ENCODE measurements at regions not wholly inside any gene's neighbourhood (a gene's known extent, or its start where the extent isn't known, plus 50 kb on each side); places are given as distances from the start of the nearest gene placed in this dataset.

- TF ChIP-seq, protein P1, sequence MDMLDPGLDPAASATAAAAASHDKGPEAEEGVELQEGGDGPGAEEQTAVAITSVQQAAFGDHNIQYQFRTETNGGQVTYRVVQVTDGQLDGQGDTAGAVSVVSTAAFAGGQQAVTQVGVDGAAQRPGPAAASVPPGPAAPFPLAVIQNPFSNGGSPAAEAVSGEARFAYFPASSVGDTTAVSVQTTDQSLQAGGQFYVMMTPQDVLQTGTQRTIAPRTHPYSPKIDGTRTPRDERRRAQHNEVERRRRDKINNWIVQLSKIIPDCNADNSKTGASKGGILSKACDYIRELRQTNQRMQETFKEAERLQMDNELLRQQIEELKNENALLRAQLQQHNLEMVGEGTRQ (IDR thresholded peaks at IDR 0.05; ENCODE audit: borderline replicate concordance, low read depth, low read length) = no peak
- no peak for TF ChIP-seq EP300 (IDR thresholded peaks at IDR 0.05; ENCODE audit: borderline replicate concordance in 1 of 2, low read depth in 1 of 2, low read length in 1 of 2)
- TF ChIP-seq MXI1 (IDR thresholded peaks at IDR 0.05; ENCODE audit: low read depth, low read length) = no peak
- TF ChIP-seq, protein P2, sequence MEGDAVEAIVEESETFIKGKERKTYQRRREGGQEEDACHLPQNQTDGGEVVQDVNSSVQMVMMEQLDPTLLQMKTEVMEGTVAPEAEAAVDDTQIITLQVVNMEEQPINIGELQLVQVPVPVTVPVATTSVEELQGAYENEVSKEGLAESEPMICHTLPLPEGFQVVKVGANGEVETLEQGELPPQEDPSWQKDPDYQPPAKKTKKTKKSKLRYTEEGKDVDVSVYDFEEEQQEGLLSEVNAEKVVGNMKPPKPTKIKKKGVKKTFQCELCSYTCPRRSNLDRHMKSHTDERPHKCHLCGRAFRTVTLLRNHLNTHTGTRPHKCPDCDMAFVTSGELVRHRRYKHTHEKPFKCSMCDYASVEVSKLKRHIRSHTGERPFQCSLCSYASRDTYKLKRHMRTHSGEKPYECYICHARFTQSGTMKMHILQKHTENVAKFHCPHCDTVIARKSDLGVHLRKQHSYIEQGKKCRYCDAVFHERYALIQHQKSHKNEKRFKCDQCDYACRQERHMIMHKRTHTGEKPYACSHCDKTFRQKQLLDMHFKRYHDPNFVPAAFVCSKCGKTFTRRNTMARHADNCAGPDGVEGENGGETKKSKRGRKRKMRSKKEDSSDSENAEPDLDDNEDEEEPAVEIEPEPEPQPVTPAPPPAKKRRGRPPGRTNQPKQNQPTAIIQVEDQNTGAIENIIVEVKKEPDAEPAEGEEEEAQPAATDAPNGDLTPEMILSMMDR (IDR thresholded peaks at IDR 0.05) = no peak
- TF ChIP-seq ZBTB33 (IDR thresholded peaks at IDR 0.05; ENCODE audit: borderline replicate concordance, low read depth) = no peak
- TF ChIP-seq POLR2AphosphoS5 (IDR thresholded peaks at IDR 0.05; ENCODE audit: low read depth, low read length) = no peak
- TF ChIP-seq, protein P3, sequence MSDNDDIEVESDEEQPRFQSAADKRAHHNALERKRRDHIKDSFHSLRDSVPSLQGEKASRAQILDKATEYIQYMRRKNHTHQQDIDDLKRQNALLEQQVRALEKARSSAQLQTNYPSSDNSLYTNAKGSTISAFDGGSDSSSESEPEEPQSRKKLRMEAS (IDR thresholded peaks at IDR 0.05; ENCODE audit: low read depth) = no peak
- no peak for TF ChIP-seq NRF1 (IDR thresholded peaks at IDR 0.05; ENCODE audit: low read depth, low read length)
- TF ChIP-seq EZH2phosphoT487 (IDR thresholded peaks at IDR 0.05; ENCODE audit: borderline replicate concordance, low read depth) = no peak
- TF ChIP-seq SMC3 (IDR thresholded peaks at IDR 0.05; ENCODE audit: low read depth, low read length) = no peak
- TF ChIP-seq CHD2 (IDR thresholded peaks at IDR 0.05; ENCODE audit: low read length, partially characterized antibody) = no peak
- TF ChIP-seq SIN3A (IDR thresholded peaks at IDR 0.05; ENCODE audit: borderline replicate concordance, low read depth, low read length) = no peak
- TF ChIP-seq TAF1 (IDR thresholded peaks at IDR 0.05; ENCODE audit: borderline replicate concordance, low read depth, low read length) = no peak
- TF ChIP-seq REST (IDR thresholded peaks at IDR 0.05; ENCODE audit: low read depth, low read length) = no peak
Measured at GRCh38 chr1:230011333-230012092, 55.5 kb upstream of the GALNT2 start.

All from SK-N-SH (cell line).